GM18909 (cell line): ENCODE measurements at regions not wholly inside any gene's neighbourhood (a gene's known extent, or its start where the extent isn't known, plus 50 kb on each side); places are given as distances from the start of the nearest gene placed in this dataset.
A peak's percentile ranks its signal among the peaks of the same experiment; 100 is the strongest.
"Not testable (repeated sequence)": the region's sequence is repeated elsewhere in the genome, so short reads cannot be mapped to it uniquely, and the experiment has no call there.

Experiments used
- ATAC-seq: cut with Tn5 transposase; IDR thresholded peaks from one replicate; pipeline ENCODE4 v1.9.1; 2021; ENCODE audit warnings: mild to moderate bottlenecking; ENCODE audit not compliant: unreplicated experiment, poor library complexity

DNA sequence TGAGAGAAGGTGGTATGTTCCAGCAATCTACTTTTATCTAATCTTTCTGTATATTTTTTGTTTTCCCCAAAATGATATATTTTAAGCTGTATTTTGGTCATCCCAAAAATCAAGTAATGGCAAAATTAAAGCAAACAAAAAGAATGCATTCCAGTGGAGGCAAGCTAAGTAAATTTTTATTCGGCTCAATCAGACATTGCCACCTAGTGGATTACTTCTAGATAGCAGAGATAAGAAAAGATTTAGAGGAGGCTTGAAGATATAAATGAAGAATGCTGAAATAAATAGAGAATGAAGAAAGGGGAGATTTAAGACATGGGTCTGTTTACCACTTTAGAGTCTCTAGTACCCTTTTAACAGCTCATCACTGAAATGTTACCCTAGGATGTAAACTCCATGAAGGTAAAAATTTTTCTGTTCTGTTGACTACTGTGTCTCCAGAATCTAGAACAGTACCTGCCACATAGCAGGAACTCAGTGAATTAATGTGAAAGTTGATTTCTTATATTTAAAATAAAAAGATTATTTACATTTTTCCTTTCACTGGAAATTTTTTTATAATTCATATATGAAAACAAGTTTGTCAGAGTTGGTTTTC is 110.9 kb upstream of the ANK2 start:
- peak; percentile 65 for ATAC-seq

DNA sequence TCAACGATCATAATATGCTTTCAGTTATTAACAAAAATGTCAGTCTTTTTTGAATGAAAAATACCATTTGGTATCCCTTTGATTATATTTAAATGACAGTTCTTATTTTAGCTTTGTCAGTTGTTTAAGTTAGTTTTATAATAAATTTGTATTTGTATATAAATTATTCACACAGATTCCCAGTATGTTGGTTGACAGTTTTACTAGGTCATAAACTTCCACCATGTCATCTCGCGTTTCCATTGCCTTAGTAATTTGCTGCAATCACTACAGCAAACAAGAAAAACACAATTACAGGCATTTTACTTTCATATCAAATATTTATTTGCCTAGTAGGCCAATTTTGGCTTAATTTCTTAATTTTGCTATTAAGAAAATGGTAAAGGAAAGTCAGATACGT is 109.6 kb upstream of the ANK2 start:
- no peak for ATAC-seq

DNA sequence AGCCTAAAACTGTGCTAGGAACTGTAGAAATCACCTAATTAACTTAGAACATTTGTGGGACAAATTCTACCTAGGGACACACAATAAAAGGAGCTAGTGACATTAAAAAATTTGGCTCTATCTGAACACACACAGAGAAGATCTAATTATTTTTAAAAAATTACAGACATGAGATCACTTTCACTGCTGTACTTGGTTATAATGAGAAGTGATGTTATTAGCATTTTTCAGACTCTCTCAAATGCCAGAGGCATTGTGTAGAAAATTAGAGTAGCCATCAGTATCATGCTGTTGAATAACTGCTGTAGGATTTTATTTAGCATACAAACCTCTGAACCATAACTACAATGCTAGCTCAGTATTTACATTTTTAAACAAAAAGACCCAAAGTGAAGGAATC is 109.1 kb upstream of the ANK2 start:
- ATAC-seq = no peak

DNA sequence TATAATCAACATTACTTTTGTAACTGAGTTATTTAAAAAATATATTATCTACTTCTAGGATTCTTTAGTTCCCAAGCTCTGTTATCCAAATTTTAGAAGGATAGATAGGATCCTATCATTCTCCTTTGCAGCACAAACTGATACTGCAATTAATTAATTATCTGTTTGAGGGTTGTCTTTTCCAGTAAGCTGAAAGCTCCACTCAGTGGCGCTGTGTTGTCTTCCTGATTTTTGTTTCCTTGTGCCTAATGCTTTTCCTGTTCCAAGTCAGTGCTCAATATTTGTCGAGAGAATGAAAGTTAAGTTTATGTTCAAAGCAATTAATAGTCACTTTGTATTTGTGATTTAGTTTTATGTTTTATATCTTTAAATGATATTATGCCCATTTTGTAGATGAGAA is 107.4 kb upstream of the ANK2 start:
- ATAC-seq = no peak

DNA sequence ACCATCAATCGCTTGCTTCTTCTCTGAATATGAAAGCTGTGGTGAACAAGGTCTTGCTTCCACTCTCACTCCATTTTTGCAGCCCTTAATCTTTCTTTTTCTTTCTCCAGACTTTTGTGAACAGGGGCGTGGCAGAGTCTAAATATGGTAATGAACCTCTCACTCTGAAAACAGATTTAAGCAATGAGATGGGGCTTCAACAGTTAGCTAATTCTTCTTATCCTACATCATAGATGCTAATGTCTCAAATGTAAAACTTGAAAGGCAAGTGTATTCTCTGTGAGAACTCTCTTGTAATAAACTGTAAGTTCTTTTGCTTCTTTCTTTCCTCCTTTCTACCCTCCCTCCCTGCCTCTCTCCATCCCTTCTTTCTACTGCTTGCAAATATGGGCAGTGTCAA is 106.5 kb upstream of the ANK2 start:
- no peak for ATAC-seq

DNA sequence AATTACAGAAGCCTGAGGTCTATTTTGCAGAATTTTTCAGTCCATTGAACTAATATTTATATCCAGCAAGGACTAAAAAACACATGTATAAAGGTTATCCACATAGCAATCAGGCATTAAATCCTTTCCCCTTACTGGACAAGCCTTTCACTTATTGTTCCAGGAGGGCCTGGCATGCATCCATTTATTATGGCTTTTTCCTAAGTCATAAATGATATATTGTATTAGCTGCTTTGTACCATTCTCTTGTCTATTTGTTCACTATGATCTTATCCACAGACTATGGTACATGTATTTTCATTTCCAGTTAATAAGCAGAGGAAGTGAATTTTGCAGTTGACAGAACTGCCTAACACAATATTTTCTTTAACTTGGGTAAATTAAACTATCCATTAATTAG is 105.4 kb upstream of the ANK2 start:
- no peak for ATAC-seq

DNA sequence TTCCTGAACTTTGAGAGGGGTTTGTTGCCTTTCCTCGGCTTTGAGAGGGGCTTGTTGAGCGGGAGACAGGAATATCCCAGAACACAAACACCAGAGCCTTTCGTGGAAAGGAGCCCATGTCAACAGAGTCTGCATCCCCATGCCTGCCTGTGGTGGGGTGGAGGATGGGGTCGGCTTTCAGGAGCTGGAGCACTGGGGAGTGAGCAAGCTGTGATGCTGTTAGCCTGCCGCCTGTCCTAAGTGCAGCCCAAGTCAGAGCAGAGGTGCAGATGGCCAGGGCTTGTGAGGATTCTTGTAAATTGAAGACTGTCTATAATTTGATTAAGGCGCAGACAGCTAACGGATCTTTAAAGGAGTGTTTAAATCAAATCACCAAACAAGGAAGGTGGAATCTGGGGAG is 103.3 kb upstream of the ANK2 start:
- ATAC-seq = no peak

DNA sequence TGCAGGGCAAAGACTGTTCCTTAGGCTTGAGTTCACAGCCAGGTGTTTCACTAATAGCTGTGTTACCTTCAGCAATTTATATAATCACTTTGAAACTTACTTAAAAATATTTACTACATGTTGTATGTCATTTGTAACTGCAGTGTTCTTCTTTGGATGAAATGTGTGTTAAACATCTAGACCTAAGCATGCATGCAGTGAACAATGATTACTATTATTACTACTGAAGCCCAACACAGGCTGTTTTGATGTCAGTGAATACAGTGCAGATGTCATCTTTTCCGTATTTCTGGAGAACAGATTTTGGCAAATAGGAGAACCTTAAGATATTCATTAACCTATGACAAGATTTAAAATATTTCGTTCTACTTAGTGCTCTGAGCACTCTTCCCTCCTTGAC is 101.8 kb upstream of the ANK2 start:
- ATAC-seq = no peak

DNA sequence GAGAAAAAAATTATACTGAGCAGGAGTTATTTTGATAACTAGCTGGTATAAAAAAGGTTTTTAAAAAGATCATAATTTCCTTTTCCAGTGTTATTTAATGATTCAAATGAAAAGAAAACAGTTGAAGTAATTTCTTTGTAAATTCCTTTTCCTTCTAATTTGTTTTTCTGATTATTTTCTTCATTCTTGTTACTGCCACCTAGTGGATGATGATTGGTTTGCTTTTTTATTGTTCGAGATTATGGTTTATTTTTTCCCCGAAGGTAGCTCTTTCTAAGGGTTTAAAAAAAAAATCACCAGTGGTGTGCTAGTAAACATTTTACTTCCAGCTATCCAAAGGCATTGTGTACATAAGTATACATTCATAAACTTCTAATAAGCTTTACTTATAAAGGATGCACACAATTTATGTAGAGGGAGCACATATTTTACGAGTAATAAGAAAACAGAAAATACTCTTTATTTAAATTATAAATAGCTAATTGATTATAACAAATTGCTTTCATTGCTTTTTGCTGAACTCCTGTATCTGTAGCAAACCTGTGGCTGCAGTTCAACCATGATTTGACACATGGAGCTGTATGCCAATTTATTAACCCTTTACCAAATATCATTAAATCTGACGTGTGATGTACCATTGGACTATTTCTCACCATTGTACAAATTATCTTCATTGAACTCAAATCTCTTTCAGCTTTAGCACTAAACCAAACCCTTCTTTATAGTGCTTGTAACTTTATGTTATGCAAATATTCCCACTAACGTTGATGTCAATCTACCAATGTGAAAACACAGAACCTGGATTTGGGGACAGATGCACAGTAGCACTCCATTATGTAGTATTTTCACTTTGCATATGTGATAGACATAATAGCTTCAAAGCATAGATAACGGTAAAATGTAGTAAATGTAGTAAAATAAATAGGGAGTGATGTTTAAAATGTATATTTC is 97.8 kb upstream of the ANK2 start:
- no peak for ATAC-seq

DNA sequence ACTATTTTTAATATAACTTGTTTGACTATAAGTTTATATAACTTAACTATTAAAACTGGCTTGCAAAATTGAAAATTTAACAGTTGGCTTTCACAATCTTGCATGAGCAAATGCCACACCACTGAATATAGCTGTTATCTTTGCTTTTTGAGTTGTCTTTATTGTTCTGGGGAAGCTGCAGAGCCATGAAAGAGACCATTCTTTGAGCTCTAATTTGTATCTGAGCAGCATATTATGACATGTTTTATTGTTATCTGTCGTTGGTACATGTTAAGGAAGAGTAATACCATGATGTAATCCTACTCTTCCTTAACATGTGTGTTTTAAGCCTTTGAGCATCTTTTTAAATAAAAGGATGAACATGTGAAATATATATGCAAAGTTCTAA is 97.1 kb upstream of the ANK2 start:
- no peak for ATAC-seq

DNA sequence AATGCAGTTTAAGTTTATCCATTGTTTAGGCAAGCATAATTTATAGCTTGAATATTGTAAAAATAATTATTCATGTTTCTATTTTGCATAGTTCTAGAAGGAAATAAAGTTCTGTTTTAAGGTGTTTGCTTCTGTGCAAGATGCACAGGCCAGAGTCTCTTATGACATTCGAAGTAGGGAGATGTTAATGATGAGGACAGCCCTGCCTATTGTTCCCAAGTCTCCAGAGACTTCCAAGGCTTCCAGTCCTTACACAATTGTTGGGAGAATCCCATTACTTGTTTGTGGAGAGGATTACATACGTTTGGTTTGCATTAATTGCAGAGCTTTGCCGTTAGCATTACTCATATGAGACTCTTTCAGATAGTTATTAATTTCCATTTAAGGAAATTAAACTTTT is 96.2 kb upstream of the ANK2 start:
- no peak for ATAC-seq

DNA sequence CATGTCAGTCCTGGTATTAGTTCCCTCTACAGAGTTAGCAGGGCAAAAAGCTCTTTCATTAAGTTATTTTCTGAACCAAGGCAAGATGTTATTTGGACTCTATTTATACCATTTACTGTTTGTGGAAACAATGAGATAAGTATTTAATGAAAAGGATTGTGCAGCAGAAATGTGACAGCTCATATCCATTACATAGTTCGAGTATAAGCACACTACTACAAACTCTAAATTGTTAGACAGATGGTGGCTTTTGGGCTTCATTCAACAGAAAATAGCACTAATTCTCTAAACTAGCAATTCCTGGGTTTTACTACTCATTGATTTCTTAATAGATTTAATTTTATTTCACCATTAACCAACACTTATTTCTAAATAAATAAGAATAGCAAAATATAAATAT is 95.2 kb upstream of the ANK2 start:
- ATAC-seq = no peak

DNA sequence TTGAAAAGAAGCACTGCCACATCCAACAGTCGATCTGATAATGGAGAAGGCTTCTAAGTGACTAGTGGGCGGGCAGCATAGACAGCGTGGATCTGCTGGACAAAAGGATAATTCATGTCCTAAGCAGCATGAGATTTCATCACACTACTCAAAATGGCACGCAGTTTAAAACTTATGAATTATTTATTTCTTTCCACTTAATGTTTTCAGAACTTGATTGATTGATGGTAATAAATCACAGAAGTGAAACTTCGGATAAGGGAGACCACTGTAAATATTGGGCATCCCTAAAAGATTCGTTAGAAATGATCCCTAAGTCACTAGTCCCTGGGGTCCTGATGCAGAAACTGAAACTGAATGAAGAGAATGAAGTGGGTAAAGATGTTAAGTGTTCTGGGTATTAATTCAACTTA is 93.0 kb upstream of the ANK2 start:
- ATAC-seq = no peak

DNA sequence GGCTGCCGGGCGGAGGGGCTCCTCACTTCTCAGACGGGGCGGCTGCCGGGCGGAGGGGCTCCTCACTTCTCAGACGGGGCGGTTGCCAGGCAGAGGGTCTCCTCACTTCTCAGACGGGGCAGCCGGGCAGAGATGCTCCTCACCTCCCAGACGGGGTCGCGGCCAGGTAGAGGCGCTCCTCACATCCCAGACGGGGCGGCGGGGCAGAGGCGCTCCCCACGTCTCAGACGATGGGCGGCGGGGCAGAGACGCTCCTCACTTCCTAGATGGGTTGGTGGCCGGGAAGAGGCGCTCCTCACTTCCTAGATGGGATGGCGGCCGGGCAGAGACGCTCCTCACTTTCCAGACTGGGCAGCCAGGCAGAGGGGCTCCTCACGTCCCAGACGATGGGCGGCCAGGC is 91.7 kb upstream of the ANK2 start:
- not testable (repeated sequence) for ATAC-seq

DNA sequence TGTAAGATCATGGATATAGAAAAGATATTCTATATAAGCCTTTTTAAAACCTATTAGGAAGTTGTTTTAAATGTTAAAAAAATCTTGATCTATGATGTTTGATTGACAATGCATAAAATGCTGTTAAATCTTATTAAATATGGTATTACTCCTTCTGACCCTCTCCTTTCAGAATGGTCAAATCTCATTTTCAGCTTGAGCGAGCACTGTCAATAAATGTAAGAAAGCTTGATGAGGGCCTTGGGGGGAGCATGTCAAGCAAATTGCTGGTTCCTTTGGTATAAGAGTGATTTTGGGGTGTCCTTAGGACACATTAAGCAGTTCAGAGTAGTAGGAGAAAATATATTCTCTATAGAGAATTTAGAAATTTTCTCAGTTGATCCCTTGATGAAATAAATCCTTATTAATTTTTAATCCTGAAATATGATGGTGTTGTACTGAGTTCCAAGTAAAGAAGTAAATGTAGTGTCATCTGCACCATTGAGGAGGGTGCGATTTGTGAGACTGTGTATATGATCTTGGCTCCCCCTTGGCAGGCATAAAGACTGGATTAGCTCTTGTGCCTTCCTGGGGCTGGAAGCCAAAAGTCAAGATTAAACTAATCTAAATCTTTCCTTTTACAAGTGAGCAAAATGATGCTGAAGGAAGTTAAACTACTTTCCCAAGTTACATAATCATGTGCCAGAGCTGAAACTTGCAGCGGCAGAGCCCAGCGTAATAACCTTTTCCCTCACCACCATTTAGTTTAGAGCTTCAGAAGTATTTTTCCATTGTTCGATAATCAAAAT is 82.6 kb upstream of the ANK2 start:
- ATAC-seq = no peak

DNA sequence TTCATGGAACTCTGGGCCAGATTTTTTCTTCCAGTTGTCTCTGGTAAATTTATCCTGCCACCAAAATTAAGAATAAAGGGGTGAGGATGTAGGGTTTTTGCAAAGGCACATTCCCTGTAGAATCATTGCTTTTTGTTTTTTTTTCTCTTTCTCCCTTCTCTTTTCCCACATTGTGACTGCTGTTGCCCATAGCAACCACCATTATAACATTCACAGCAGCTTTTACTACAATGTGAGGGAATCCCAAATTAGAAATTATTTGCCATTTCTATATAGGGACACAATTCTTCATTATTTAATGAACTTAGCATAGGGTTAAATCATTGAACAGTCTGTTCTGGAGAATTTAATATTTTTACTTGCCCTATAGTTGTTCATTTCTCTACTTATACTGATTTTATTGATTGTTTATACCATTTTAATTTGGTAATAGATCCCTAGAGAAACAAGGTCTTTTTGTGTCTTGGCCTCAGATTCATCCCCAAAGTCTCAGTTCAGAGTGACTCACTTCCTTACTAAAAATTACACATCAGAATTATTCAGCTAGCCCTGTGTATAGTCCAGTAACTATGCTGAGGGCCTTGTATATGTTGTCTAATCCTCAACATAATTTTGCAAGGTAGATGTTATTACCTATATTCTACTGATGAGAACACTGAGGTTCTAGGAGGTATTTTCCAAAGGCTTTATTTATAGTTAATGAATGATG is 80.8 kb upstream of the ANK2 start:
- no peak for ATAC-seq

DNA sequence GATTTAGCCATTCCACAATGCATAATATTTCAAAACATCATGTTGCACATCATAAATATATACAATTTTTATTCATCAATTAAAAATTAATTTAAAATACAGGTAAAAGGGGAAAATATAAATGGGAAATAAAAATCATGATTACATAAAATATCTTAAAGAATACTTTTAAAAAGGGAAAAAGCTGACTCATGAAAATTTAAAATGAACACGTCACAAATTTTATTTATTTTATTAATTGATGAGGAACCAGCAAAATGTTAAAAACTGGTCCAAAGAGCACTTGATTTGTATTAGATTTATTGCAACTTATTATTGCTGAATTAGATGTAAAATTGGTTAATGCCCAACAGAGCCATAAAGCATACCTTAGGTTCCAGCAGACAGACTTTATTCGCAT is 78.5 kb upstream of the ANK2 start:
- no peak for ATAC-seq

DNA sequence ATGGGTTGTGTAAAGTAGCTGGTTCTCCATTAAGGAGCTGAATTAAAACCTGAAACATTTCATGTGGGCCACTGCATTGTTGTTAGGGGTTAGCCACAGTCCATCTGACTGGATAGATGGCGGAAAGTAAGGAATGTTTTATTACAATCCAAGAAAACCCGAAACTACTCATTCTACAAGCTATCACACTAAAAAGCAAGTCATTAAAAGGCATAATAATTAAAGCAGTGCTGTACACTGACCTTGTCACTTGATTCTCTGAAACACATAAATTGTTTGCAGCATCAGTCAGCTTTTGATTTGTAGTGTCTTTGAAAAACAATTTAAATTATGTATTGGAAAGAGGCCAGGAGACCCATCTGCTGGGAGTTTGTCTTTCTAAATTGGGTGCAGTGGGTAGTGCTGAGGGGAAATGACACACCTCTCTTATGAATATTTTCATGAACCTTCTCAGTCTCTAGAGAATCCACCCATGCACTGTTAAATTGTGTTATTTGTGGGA is 75.7 kb upstream of the ANK2 start:
- ATAC-seq = no peak

DNA sequence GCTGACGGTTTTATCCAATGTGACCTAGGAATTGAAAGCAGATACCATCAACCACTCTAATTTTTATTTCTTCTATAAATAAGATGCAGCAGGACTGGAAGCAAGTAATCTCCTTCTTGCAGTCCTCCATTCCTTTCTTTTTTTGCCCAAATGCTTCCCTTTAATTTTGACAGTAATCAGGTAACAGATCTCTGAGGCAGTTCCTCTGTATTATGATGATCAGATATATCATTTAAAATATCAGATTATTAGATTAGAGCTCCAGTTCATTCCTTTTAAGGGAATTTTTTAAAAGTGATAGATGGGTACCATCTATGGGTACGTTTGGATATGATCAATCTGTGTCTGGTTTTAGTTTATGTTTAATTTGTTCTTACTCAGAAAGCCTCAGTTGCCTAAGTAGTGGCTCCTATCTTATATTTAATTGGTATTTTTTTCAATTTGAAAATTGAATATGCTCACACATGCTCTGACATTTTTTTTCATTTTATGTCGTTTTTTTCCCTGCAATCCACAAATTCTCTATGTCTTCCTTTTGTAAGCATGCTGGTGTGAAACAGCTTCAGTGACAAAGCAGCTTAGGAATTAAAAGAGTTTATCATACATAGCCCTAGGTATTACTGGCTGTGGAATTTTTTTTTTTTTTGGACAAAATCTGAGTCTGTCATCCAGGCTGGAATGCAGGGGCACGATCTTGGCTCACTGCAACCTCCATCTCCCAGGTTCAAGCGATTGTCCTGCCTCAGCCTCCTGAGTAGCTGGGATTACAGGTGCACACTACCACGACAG is 73.7 kb upstream of the ANK2 start:
- ATAC-seq = no peak
